Choroid plexus epithelial cell (primary cell): ENCODE measurements at regions not wholly inside any gene's neighbourhood (a gene's known extent, or its start where the extent isn't known, plus 50 kb on each side); places are given as distances from the start of the nearest gene placed in this dataset.

ENCODE experiments used
- DNase-seq: peaks from one replicate; pipeline ENCODE4 v3.0.0-alpha.2; 2010; ENCODE audit warnings: low read depth
- H3K4me3 ChIP-seq: 2 replicates; pipeline ENCODE4 v1.5.1; 2011; ENCODE audit warnings: low read depth, mild to moderate bottlenecking, control low read depth, low read length, moderate library complexity
- TF ChIP-seq, protein P1 (sequence below): conservative IDR thresholded peaks from 2 replicates; pipeline ENCODE4 v1.5.1; 2011; ENCODE audit warnings: low read depth, mild to moderate bottlenecking, control low read depth, inconsistent platforms, low read length, moderate library complexity

- H3K4me3 ChIP-seq: no peak overlapping the region
- TF ChIP-seq, protein P1, sequence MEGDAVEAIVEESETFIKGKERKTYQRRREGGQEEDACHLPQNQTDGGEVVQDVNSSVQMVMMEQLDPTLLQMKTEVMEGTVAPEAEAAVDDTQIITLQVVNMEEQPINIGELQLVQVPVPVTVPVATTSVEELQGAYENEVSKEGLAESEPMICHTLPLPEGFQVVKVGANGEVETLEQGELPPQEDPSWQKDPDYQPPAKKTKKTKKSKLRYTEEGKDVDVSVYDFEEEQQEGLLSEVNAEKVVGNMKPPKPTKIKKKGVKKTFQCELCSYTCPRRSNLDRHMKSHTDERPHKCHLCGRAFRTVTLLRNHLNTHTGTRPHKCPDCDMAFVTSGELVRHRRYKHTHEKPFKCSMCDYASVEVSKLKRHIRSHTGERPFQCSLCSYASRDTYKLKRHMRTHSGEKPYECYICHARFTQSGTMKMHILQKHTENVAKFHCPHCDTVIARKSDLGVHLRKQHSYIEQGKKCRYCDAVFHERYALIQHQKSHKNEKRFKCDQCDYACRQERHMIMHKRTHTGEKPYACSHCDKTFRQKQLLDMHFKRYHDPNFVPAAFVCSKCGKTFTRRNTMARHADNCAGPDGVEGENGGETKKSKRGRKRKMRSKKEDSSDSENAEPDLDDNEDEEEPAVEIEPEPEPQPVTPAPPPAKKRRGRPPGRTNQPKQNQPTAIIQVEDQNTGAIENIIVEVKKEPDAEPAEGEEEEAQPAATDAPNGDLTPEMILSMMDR: no peak
- no peak for DNase-seq
Measured at GRCh38 chr13:85436029-85436428, 363.2 kb downstream of the SLITRK6 start.

DNA sequence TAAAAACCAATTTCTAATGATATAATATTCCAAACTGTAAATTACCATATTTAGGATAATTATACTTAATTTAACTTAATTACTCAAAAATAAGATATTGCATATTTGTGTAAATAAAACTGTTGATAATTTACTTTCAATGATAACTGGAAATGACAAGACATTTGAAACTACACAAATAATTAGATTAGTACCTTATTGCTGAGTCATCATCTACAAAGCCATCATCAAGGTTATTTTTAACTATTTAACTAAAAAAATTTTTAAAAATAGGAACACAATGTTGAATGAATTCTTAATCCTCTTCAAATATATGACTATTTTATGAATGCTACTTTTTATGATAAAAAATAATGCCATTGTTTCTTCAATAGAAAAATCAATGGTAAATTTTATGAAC, 364.3 kb downstream of the SLITRK6 start:
- no peak overlapping the region for H3K4me3 ChIP-seq
- TF ChIP-seq, protein P1: no peak
- DNase-seq: no peak

GRCh38 chr13:85432881-85433280, 366.3 kb downstream of the SLITRK6 start:
- no peak overlapping the region for H3K4me3 ChIP-seq
- DNase-seq: no peak
- TF ChIP-seq, protein P1: no peak

DNA sequence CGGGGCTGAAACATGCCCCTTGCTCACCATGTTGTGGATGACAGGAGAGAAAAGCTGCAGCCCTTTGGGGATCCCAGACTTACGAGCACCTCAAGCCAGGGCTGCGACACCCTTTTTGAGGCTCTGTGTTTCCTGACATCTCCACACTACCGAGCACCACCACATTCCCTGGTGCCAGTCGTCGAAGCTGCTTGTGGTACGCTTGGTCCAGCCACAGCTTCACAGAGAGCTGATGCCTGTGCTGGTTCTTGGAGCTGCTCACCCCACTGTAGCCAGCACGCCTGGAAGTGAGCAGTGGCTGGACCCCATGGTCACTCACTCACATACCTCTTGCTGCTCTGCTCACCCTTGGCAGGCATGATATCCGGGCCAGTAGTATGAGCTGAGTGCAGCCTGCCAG, 367.5 kb downstream of the SLITRK6 start:
- TF ChIP-seq, protein P1: no peak
- DNase-seq: no peak
- no peak overlapping the region for H3K4me3 ChIP-seq

DNA sequence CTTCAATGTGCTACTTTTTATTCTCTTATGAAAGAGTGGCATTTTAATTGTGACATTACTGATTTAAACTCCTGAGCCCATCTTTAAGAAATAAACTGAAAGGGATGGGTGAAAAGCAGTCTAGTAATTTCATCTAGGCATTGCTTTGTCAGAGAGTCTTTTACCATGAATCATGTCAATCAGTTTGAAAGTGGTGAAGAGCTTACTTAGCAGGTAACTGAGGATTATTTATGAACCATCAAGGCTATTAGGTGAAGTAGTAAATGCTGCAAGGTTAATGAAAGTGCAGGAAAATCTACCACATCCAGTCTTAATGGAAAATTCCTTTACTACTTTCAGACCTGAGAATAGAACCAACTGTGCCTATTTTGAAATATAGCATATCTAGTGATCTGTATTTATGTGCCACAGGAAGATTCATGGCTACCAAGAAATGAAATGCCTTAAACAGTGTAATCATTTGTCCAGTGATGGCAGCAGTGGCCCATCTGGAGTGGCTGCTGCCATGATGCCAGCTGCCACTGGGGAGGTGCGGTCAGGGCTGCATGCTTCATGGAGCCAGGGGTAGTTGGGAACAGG, 368.9 kb downstream of the SLITRK6 start:
- H3K4me3 ChIP-seq: no peak overlapping the region
- no peak for DNase-seq
- TF ChIP-seq, protein P1: no peak

DNA sequence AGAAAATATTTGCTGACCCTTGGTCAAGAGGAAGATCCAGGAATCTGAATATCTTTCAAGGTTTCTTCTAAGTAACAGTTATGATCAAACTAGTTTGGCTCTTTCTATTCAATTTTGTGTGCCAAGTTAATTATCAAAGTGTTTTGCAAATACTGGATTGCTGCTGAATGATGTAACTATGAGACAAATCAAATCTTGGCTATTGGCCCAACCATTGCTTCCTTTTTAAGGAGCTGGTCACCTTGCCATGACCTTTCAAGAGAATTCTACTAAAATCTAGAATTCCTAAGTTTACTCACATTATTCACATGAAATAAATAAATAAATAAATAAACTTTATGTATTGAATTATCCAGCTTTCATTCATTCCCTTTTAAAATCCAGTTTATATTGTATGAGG, 371.8 kb downstream of the SLITRK6 start:
- TF ChIP-seq, protein P1: no peak
- no peak overlapping the region for H3K4me3 ChIP-seq
- peak; percentile 23 for DNase-seq

GRCh38 chr13:85420136-85420535, 379.1 kb downstream of the SLITRK6 start:
- H3K4me3 ChIP-seq: no peak overlapping the region
- DNase-seq: no peak
- TF ChIP-seq, protein P1: no peak
